Amniotic epithelial cell (primary cell): ENCODE measurements at regions not wholly inside any gene's neighbourhood (a gene's known extent, or its start where the extent isn't known, plus 50 kb on each side); places are given as distances from the start of the nearest gene placed in this dataset.

Experiments used
- DNase-seq: peaks from one replicate; pipeline ENCODE4 v3.0.0-alpha.2; 2010; ENCODE audit warnings: low read depth

GRCh38 chr6:169082817-169083507 is 170.7 kb downstream of the THBS2 start:
- no peak for DNase-seq

- no peak for DNase-seq
Measured at GRCh38 chr6:169082093-169082492, 171.6 kb downstream of the THBS2 start.

GRCh38 chr6:169081248-169081647 is 172.4 kb downstream of the THBS2 start:
- DNase-seq: no peak

- no peak for DNase-seq
Measured at GRCh38 chr6:169079650-169080049, 174.0 kb downstream of the THBS2 start.

GRCh38 chr6:169078399-169079145 is 175.1 kb downstream of the THBS2 start:
- DNase-seq: no peak

GRCh38 chr6:169075915-169076654 is 177.6 kb downstream of the THBS2 start:
- no peak for DNase-seq

- DNase-seq: peak; percentile 82
Measured at GRCh38 chr6:169075211-169075914, 178.3 kb downstream of the THBS2 start.

GRCh38 chr6:169074526-169074925 is 179.1 kb downstream of the THBS2 start:
- DNase-seq: no peak

GRCh38 chr6:169073311-169073710 is 180.3 kb downstream of the THBS2 start:
- peak; percentile 84 for DNase-seq

- no peak for DNase-seq
Measured at GRCh38 chr6:169072127-169073042, 181.3 kb downstream of the THBS2 start.

- no peak for DNase-seq
Measured at GRCh38 chr6:169071394-169071793, 182.3 kb downstream of the THBS2 start.

GRCh38 chr6:169070506-169071176 is 183.0 kb downstream of the THBS2 start:
- peak; percentile 97 for DNase-seq

GRCh38 chr6:169069356-169069755 is 184.3 kb downstream of the THBS2 start:
- DNase-seq: no peak

GRCh38 chr6:169064194-169064593 is 189.5 kb downstream of the THBS2 start:
- DNase-seq: no peak

- DNase-seq: no peak
Measured at GRCh38 chr6:169062272-169062671, 191.4 kb downstream of the THBS2 start.

- no peak for DNase-seq
Measured at GRCh38 chr6:169058634-169059033, 195.0 kb downstream of the THBS2 start.

GRCh38 chr6:169052462-169052861 is 201.2 kb downstream of the THBS2 start:
- DNase-seq: no peak

GRCh38 chr6:169051371-169051770 is 202.3 kb downstream of the THBS2 start:
- DNase-seq: no peak

GRCh38 chr6:169048865-169049205 is 204.8 kb downstream of the THBS2 start:
- no peak for DNase-seq

GRCh38 chr6:169048185-169048864 is 205.3 kb downstream of the THBS2 start:
- DNase-seq: no peak
